Fibroblast of peridontal ligament (primary cell): ENCODE measurements at regions not wholly inside any gene's neighbourhood (a gene's known extent, or its start where the extent isn't known, plus 50 kb on each side); places are given as distances from the start of the nearest gene placed in this dataset.
"Not testable (repeated sequence)": the region's sequence is repeated elsewhere in the genome, so short reads cannot be mapped to it uniquely, and the experiment has no call there.

Source experiments
- DNase-seq: peaks from one replicate; pipeline ENCODE4 v3.0.0-alpha.2; 2010; ENCODE audit errors: extremely low read depth

DNA sequence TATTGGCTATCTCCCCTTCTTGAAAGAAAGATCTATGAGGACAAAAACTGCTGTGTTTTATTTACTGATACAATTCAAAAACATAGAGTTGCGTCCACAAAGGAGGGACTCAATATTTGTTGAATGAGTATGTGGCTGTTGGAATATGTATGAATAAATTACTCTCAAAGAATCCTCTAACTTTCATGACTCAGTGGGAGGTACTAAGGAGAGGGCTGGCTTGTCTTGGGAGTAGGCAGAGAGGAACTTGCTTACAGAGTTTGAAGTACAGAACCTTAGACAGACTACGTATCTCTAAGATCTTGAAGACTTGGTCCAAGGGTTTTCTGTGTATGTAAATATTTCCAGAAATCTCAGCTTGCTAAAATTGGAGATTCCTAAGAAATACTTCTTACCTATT lies 504.0 kb upstream of the PTCHD4 start:
- DNase-seq: peak; percentile 30

DNA sequence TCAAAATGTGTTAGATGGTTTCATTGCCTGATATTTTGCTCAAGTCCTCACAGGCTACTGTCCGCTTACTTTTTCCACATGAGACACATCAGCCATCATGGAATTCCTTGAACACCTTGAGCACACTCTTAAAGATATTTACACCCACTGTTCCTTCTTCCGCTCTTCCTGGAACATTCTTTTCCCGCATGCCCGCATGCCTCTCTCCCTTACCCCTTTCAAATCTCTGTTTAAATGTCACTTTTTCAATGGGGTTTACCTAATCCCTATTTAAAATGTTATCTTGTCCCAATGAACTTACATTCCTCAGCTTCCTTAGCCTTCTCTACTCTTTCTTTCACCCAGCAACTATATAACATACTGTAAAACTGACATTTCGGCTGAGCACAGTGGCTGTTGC lies 503.3 kb upstream of the PTCHD4 start:
- DNase-seq: no peak

DNA sequence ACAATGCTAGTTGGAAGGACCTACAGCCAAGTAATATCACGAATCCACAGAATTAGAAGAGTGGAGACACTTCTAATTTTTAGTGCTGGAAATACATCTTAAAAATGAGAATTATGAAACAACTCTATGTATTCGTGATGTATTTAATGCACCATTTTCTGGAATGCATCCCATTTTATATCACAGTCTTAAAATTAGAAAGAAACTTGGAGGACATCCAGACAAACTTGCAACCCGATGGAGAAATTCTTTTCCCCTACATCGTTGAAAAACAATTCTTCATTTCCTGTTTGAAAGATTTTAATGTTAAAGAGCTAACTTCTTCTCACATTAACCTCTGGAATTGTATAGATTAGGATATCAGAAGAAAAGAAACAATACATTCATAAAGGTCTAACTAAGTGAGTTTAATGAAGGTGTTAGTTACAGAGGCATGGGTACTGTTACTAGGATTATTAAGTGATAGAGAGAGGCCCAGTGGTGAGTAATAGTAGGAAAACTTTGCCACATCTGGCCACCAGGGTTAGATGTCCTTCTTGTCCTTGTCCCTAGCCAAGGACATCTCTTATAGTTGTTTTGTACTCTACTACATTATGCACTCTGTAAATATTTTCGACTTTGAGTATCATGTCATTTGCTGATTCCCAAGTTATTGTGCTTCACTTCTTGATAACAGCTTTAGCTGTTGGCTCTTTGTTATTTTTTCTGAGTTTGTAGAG lies 502.4 kb upstream of the PTCHD4 start:
- DNase-seq: no peak

DNA sequence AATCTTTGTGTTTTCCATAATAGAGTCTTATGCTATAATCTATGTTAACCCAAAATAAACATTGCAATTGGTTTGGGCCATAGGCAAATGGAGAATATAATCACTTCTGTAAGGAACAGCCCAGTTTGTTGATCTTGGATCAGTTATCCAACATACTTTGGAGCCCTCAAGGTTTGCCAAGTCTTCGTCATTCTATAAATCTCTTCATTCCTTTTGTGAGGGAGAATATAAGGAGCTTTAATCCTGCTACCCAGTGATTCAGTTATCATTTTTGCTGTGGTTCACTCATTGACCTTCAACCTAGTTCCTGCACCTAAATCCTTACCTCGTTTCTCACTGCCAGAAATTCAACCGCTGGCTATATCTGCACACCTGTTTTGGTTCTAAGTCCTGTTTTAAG lies 500.3 kb upstream of the PTCHD4 start:
- peak; percentile 60 for DNase-seq

DNA sequence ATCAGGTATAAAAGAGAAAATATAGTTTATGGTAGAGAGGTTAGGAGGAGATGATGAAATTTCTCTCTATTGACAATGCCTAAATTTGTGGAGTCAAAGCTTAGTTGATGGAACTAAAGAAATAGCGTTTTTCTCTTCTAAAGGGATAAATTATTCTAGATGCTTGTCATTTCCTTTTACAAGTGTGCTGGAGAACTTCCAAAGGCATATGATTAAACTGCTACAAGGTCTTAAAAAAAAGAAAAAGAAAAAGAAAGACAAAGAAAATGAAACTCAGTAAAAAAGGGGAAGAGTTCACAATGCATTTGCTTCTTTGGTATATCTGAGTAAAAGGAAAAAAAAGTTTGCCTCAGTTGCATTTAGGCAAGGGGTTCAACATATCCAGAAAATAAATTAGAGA lies 499.8 kb upstream of the PTCHD4 start:
- peak; percentile 31 for DNase-seq

DNA sequence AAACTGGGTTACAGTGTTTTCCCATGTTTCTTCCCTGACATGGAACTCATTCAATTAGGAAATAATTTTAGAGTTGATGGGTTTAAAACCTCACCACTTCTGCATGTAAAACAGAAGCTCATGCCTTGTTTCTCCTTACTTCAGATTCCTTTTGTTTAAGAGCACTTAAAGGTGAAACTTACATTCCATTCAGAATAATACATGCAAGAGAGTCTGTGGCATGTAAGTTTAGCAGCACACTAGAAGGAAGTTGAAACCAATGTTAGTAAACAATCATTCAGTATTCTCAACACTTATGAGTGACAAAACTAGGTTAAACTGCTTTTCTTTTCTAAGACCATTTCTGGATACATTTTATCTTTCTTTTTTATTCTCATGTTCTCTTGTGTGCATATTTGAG lies 495.6 kb upstream of the PTCHD4 start:
- DNase-seq: no peak

DNA sequence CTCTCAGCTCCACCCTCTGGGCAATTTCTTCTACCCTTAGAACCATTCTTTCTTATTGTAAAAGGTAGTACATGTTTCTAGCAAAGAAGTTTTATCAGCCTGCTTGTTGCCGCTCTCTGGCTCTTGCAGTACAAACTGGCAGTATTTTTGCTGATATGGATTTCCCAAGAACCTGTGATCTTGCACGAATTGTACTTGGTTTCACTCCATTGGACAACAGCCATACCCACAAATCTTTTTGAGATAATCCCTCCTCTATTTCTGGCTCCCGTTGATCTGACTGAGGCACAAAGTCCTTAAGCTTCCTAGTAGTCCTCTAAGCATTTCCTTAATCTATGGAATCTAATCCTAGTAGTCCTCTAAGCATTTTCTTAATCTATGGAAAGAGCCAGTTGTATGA lies 487.0 kb upstream of the PTCHD4 start:
- peak; percentile 17 for DNase-seq

DNA sequence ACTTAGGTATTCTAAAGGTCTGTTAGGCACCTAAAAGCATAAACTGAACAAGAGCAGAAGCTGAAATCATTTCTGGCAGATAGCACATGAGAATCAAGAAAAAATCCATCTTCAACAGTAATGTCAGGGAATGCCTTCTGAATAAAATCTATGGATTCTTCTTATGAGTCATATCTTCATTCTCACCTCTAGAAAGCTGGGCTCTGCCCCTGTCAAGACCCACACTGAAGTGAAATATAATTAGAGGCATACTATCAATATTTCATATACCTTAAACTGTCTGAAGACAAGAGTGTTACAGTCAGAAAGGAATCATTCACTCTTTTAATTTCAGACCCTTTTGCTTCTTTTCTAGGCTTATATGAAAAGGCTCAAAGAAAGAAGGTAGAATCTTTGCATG lies 485.8 kb upstream of the PTCHD4 start:
- no peak for DNase-seq

DNA sequence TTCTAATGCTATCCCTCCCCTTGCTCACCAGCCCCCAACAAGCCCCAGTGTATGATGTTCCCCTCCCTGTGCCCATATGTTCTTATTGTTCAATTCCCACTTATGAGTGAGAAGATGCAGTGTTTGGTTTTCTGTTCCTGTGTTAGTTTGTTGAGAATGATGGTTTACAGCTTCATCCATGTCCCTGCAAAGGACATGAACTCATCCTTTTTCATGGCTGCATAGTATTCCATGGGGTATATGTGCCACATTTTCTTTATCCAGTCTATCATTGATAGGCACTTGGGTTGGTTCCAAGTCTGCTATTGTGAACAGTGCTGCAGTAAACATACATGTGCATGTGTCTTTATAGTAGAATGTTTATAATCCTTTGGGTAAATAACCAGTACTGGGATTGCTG lies 480.2 kb upstream of the PTCHD4 start:
- DNase-seq: not testable (repeated sequence)

DNA sequence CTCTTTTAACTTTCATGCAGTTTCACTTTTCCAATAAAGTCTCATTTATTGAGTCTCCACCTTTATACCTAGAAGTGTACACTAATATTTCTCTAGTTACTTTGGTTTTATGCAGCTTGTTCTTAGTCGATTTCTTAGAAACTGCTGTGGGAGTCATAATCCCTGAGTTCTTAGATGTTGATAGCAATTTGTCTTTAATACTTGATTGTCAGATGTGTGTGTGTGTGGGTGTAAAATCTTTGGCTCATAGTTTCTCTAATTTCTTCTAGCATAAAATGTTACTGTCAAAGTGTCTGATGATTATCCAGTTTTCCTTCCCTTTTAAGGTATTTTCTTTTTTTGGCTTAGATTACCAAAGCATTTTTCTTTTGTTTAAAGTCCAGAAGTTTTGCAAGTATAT lies 473.8 kb upstream of the PTCHD4 start:
- no peak for DNase-seq

DNA sequence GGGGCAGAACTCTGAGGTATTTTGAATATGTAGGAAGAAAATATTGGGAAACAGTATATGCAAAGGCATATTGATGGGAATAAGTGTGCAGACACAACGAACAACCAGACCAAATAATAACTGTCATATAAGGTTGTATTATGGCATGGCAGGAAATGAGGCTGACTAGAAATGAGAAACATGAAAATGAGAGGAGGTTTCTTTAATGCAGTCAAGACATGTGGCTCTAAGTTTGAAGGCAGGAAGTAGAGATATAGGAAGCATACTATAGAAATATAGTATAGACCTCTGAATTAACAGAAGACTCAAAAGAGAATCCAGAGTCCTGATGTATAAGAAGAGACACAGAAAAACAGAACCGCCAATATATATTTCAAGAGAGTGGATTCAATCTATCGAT lies 459.7 kb upstream of the PTCHD4 start:
- no peak for DNase-seq

DNA sequence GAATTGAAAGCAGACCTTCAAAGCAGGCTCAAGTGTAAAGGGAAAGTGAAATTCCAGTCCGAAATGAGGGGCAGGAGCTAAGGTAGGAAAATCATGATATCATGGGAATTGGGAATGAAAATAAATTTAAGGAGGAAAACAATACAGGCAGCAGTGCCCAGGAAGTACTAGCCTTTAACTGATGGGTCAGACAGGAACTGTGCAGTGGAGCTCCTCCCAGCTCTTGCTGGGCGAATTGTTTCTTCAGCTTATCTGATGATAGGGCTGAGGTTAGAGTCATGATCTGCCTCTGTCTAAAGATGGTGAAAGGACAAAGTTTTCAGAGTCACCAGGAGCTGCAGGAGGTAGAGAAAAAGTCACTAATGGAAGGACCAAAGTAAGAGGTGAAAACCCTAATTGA lies 457.9 kb upstream of the PTCHD4 start:
- no peak for DNase-seq

DNA sequence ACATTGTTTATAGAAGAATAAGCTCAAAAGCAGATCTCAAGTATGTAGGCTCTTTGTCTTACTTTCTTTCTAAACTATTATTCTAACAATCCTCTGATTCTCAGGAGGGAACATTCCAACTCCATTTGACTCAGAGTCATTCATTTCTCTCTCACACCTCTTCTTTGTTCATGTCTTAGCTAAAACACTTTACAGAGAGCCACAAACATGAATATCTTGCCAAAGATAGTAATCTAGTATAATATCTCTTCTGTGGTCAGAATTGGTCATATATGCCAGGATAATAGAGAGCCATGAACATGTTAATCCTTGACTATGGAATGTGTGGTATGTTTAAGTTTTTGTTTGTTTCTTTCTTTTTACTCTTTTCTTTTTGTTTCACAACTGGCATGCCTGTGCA lies 456.0 kb upstream of the PTCHD4 start:
- no peak for DNase-seq

DNA sequence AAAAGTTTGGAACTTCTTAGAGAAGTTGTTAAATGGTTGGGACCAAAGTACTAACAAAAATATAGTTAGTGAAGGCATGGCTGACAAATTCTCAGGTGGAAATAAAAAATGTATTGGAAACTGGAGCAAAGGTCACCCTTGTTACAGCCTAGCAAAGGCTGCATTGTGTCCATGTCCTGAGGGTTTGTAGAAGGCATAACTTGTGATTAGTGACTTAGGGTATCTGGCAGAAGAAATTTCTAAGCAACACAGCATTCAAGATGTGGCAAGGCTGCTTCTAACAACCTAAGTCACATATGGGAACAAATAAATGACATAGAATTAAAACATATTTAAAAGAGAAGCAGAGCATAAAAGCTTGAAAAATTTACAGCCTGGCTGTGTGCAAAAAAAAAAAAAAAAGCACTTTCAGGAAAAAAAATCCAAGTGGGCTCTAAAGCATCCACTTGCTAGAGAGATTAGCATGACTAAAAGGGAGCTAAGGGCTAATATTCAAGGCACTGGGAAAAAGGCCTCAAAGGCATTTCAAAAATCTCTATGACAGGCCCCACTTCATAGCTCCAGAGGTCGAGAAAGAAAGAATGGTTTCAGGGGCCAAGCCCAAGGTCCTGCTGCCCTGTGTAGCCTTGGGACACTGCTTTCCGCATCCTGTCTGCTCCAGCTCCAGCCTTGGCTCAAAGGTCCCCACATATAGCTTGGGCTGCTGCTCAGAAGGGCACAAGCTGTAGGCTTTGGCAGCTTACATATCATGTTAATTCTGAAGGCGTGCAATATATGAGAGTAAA lies 453.2 kb upstream of the PTCHD4 start:
- no peak for DNase-seq

DNA sequence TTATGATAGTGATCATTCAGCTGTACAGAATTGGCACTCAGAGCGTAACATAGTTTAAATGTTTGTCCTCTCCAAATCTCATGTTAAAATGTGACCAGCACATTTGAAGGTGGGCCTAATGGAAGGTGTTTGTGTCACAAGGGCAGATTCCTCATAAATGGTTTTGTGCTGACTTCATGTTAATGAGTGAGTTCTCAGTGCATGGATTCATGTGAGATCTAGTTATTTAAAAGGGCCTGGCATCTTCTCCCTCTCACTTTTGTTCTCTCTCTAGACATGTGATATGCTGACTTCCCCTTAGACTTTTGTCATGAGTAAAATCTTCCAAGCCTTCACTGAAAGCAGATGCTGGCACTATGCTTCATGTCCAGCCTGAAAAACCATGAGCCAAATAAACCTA lies 452.4 kb upstream of the PTCHD4 start:
- no peak for DNase-seq

DNA sequence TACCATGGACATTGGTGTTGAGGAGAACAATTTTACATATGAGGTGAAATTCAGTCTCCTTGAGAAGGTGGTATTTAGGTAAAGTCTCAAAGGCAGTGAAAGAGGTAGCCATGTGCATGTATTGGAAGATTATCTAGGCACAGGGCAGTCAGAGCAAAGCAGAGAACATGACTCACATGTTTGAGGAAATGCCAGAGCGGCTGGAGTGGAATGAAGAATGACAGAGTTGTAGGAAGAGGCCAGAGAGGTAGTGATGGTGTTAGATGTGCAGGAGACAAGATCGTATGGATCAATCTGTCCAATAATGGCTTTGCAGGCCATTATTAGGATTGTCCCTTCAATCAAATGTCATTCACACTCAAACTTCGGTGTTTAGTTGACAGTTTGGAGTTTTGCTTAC lies 449.4 kb upstream of the PTCHD4 start:
- peak; percentile 5 for DNase-seq

DNA sequence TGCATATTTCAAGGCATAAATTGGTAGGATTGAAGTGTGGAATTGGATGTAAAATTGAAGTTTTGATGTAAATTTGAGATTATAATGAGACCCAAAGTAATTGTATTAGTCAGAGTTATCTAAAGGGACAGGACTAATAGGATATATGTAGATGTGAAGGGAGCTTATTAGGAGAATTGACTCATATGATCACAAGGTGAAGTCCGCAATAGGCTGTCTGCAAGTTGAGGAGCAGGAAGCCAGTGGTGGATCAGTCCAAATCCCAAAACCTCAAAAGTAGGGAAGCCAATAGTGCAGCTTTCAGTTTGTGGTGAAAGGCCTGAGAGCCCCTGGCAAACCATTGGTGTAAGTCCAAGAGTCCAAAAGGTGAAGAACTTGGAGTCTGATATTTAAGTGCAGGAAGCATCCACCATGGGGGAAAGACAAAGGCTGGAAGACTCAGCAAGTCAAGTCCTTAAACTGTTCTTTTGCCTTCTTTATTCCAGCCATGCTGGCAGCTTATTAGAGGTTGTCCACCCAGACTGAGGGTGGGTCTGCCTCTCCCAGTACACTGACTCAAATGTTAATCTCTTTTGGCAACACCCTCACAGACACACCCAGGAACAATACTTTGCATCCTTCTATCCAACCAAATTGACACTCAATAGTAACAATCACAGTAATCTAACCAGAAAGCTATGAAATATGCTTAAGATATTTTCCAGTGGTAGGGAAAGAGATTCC lies 442.6 kb upstream of the PTCHD4 start:
- DNase-seq: no peak

DNA sequence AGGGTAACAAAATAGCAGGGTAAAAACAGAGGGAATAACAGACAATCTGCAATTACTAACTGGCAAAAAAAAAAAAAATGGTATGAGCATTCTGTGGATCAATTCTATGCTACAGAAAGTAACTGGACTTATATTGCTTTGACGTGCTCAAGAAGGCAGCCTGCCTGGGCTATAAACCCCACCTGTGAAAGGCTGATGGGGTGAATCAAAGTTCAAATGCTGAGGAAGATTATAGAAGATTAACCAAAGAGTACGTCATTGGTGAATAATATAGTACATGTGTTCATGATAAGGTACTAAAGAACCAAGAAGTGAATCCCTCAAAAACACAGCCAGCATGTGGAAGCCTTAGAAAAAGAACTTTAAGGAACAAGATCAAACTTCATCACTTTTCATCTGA lies 441.9 kb upstream of the PTCHD4 start:
- DNase-seq: no peak

DNA sequence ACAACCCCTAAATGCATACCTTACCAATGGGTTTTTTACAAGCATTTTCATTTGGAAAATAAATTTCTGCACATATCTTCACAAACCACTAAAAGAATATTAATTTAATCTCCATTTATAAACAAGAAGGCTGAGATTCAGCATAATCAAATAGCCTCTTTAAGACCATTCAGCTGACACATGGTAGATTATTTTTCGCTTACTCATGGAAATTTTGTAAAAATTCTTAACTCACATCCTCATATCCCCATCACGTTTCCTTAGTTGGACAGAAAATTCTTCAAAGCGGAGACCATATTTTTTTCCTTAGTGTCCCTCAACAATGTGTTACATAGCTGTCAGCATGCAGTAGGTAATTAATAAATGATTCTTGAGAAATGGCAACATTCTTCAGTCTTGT lies 439.6 kb upstream of the PTCHD4 start:
- no peak for DNase-seq

DNA sequence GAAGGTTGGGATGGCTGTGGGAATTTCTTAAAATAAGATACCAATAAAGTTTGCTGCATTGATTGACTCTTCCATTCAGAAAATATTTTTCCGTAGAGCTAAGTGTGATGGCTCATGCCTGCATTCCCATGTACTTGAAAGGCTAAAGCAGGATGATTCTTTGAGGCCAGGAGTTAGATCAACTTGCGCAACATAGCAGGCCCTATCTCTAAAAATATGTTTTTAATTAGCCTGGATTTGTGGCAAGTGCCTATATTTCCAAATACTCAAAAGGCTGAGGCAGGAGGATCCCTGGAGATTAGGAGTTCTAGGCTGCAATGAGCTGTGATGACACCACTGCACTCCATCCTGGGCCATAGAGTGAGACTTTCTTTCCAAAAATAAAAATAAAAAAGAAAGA lies 431.2 kb upstream of the PTCHD4 start:
- DNase-seq: peak; percentile 63

DNA sequence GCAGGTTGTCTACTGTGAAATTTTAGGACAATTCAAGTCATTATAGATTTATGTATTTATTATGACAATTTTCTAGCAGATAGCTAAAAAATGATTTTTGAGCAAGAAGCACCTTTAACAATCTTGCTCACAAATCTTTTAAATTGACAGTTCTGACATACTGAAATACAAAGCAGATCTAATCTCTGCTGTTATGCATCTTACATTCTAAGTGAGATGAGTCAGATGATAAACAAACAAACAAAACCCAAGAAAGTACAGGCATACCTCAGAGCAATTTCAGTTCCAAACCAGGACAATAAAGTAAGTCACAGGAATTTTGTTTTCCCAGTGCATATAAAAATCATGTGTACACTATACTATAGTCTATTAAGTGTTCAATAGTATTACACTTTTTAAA lies 430.7 kb upstream of the PTCHD4 start:
- DNase-seq: no peak

DNA sequence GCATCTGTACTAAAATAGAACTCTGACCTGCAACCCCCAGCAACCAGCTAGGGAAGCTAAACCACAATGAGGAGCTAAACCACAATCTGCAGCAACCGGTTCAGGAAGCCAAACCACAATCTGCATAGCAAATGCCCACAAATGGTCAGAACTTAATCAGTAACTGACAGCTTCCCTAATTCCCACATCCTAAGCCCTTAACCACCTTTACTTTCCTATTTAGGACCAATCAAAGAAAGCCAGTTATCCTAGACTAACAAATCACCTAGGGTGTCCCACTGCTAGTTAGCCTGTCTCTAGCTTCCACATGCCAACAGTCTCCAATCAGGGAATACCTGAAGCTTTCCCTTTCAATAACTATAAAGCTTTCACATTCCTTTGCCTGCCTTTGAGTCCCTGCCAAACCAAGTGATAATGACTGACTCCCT lies 424.6 kb upstream of the PTCHD4 start:
- peak; percentile 34 for DNase-seq

DNA sequence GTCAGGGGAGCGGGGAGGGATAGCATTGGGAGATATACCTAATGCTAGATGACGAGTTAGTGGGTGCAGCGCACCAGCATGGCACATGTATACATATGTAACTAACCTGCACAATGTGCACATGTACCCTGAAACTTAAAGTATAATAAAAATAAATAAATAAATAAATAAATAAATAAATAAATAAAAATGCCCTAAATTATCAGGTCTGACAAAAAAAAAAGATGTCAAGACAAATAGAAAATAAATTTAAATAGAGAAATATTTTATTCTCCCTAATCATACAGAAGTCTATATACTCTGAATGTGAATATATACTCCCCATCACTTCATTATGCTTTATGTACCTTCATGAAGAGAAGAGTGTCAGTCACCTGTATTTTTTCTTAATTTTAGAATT lies 420.0 kb upstream of the PTCHD4 start:
- not testable (repeated sequence) for DNase-seq
